HG03039 (cell line): ENCODE measurements at regions not wholly inside any gene's neighbourhood (a gene's known extent, or its start where the extent isn't known, plus 50 kb on each side); places are given as distances from the start of the nearest gene placed in this dataset.

ENCODE experiments used
- ATAC-seq: cut with Tn5 transposase; IDR thresholded peaks from one replicate; pipeline ENCODE4 v1.9.1; 2021; ENCODE audit warnings: mild to moderate bottlenecking, moderate library complexity; ENCODE audit not compliant: unreplicated experiment

GRCh38 chr18:29154196-29154757 is 977.3 kb upstream of the CDH2 start:
- no peak for ATAC-seq

GRCh38 chr18:29153091-29153490 is 976.2 kb upstream of the CDH2 start:
- ATAC-seq: no peak

DNA sequence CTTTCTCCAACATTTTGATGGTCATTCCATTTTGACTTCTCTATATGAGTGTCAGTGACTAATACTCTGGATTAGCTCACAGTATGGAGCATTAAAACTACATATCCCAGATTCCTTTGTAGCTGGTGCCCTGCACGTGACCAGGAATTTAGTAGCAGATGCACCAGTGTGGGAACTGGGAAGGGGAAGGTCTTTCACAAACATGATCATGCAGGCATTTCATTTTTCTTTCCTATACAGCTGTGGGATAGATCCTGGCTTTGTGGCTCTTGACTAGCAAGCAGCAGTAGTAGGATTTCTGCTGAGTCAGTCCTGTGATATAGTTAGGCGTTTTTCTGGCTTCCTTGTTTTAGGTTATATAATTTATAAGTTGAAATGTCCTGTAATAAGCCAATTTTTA is 971.0 kb upstream of the CDH2 start:
- ATAC-seq: no peak

DNA sequence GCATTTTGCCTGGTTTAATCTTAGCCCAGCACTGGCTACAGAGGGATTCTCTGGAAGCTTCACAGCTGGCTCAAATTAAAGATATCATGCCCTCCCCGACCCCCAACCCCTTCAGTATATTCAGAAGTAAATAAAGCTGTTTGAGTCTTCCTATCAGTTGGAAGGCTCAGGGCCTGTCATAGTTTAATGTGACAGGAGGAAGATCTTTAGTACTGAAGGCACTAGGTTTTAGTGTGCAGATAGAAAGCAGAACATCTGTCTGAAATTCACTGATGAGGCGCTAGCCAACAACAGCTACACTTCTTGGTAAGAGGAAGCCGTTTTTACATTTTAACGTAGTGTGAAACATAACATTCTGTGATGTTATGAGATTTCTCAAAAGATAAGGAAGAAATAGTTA is 969.1 kb upstream of the CDH2 start:
- no peak for ATAC-seq

DNA sequence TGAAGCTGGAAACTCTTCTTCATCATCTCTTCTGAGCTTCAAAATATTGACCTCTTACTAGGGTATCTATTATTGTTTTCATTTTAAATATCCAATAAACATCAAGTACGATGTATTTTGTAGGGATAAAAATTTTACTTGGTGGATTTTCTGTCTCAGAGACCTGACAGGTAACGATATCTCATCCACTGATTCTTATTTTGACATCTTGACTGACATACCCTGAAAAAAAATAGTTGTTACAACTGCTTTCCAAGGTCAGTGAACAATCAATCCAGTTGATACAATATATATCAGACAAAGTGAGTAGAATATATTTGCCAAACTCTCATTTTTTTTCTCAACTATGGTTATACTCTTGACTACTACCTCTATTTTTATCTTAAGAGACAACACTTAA is 963.7 kb upstream of the CDH2 start:
- no peak for ATAC-seq

GRCh38 chr18:29137773-29138495 is 961.0 kb upstream of the CDH2 start:
- ATAC-seq: no peak

- ATAC-seq: no peak
Observed at GRCh38 chr18:29123706-29124530, 947.0 kb upstream of the CDH2 start.

- ATAC-seq: no peak
Observed at GRCh38 chr18:29104671-29105070, 927.7 kb upstream of the CDH2 start.

DNA sequence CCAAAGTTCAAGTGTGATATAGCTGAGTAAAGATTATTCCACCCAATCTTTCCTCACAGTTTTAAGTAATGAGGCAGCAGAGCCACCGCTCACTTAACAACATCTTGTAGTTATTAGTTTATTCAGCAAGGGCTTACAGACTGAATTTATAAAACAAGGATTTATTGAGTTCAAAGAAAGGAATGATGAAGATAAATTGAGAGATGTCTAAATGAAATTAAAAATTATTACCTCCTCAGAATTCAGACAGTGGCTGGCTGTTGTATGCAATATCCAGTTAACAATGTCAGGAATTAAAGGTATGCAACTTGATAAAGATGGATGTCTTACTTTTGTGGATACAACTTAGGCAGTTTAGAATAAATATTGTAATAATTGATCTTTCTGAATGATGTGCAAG is 927.3 kb upstream of the CDH2 start:
- ATAC-seq: no peak

GRCh38 chr18:29096079-29096770 is 919.3 kb upstream of the CDH2 start:
- no peak for ATAC-seq

DNA sequence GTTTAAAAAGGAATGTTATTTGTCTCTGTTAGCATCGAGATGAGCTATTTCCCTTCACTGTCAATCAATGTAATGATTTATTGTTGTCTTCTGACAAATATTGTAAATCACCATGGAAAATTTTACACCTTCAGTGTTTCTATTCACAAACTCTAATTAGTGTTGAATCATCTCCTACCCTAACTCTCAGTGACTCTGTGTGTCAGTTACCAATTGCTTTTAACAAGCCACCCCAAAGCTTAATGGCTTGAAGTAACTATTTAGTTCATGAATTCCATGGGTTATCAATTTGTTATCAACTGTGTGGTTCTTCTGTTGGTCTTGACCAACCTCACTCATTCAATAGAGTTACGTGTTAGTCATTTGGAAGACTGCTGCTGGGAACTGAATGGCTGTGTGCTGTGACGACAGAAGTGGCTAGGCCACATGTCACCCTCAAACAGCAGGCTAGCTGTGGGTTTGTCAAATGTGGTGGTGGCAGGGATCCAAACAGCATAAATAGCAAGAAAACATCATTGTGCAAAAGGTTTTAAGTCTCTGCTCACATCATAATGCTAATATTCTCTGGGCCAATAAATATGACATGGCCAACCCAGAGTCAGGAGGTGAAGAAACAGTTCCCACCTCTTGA is 910.8 kb upstream of the CDH2 start:
- no peak for ATAC-seq

GRCh38 chr18:29084120-29084519 is 907.2 kb upstream of the CDH2 start:
- no peak for ATAC-seq

DNA sequence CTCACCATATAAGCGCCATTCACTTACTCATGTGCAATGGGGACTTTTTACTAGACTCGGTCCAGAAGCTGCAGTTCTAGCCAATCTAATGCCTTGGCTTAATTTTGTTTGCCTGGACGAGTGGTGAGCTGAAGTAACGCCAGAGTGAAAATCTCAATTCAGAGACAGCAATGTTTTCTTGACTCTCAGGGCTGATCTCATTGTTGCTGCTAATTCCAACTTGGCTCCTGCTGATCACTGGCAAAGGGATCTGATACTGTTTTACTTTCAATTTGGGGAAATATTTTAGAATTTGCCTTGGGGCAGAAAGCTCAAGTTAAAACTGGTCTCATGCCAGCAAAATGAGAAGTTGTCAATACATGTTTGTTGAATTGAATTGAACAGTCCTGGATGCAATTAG is 906.6 kb upstream of the CDH2 start:
- no peak for ATAC-seq

DNA sequence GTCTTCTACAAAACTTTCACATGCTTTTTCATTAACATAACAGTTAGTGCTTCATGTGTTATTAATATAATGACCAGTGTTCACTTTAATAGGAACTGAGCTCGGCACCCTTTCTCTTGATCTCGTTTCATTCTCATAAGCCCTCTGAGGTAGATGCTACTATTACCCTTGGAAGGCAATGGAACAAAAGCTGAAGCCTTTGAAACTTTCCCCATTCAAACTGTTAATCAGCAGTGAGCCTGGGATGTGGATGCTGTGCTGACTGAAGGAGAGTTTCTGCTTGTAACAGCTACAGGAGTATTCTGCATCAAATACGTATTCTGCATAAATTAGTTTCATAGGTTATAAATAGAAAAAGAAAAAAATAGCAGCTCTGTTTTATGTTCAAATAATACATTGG is 904.0 kb upstream of the CDH2 start:
- ATAC-seq: no peak

GRCh38 chr18:29078273-29078672 is 901.3 kb upstream of the CDH2 start:
- no peak for ATAC-seq

GRCh38 chr18:29077344-29077743 is 900.4 kb upstream of the CDH2 start:
- no peak for ATAC-seq

DNA sequence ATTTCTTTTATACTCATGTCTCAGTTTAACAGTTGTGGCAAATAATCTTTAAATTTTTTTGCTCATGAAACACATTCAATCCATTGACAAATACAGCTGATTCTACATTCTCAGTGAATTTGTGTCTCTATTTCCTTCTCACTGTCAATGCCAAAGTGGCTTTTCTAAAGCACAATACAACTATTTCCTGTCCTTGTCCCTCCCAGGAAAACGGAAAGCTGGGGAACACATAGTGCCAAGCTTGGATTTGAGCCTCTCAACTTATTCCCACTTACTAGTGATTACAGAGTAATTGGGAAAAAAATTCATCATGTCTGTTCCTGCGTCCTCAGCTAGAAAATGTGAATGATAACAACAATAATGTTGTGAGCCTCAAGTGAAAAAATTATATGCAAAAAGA is 899.7 kb upstream of the CDH2 start:
- ATAC-seq: no peak

- ATAC-seq: no peak
Observed at GRCh38 chr18:29074147-29074546, 897.2 kb upstream of the CDH2 start.

DNA sequence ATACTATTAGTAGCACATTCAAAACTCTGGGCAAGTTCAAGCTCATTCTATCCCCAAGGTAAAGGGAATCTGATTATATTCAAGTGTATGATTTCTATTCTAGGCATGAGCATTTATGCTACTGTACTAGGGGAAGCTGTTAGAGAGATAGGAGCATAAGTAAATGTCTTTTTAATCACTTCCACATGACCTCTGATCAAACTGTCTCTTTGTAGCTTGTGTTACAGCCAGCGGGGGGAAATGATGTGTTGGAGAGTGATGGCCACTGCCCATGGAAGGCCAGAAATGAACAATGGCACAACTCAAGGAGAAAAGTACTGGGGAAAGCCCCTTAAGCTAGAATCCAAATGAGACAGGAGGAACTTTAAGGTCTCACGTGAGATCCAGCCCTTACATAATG is 894.9 kb upstream of the CDH2 start:
- ATAC-seq: no peak

GRCh38 chr18:29063346-29063745 is 886.4 kb upstream of the CDH2 start:
- no peak for ATAC-seq

DNA sequence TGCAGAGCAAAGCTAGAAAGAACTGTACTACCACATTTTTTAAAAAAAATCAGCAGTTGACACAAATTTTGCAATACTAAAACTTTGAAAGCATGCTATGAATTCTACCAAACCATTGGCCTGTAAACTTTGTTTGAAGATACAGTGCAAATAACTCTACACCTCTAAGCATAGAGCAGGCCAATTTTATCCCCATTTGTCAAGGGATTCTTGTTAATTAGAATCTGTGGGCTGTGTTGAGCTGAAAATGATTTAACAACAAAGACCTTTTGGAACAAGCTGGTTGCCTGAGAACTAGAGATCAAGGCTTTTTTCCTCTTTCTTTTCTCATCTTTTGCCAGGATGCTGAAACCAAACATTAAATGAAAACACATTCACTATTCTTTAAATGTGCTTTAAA is 886.0 kb upstream of the CDH2 start:
- ATAC-seq: no peak
